Thyroid gland (tissue), 4 donors: ENCODE measurements at regions not wholly inside any gene's neighbourhood (a gene's known extent, or its start where the extent isn't known, plus 50 kb on each side); places are given as distances from the start of the nearest gene placed in this dataset.

Experiments
- DNase-seq, 2 donors: peaks; one replicate each; pipeline ENCODE4 v3.0.0-alpha.2; 2019
- H3K27ac ChIP-seq, 3 donors: fragments of 200-600 bp; sonication (generic); 1 replicate in 2 of 3; 2 replicates in 1 of 3; pipeline ENCODE4 v1.5.1; 2016 to 2019; ENCODE audit warnings: mild to moderate bottlenecking in 1 of 3, moderate library complexity in 1 of 3
- H3K27me3 ChIP-seq: fragments of 200-600 bp; sonication (generic); one replicate; pipeline ENCODE4 v1.5.1; 2019
- H3K36me3 ChIP-seq, 2 donors: fragments of 200-600 bp; sonication (generic); one replicate each; pipeline ENCODE4 v1.5.1; 2016 to 2019
- H3K4me1 ChIP-seq, 2 donors: fragments of 200-600 bp; sonication (generic); one replicate each; pipeline ENCODE4 v1.5.1; 2017 to 2019
- H3K4me3 ChIP-seq, 3 donors: fragments of 200-600 bp; sonication (generic); replicated peaks in 1 of 3; 1 replicate in 2 of 3; 2 replicates in 1 of 3; pipeline ENCODE4 v1.5.1; 2016; ENCODE audit warnings: mild to moderate bottlenecking in 1 of 3
- H3K9me3 ChIP-seq: fragments of 200-600 bp; sonication (generic); one replicate; pipeline ENCODE4 v1.5.1; 2017
- CTCF ChIP-seq, 6 experiments: fragments of 200-600 bp in 3 of 6; fragments of 450-650 bp in 3 of 6; sonication (generic) in 3 of 6; IDR thresholded peaks; one replicate each; pipeline ENCODE4 v1.5.1; 2016 to 2019; ENCODE audit warnings: antibody characterized with exemption in 6 of 6, mild to moderate bottlenecking in 2 of 6, inconsistent platforms in 1 of 6, moderate library complexity in 1 of 6
- POLR2A ChIP-seq, 2 donors: fragments of 450-650 bp; IDR thresholded peaks; one replicate each; pipeline ENCODE4 v1.6.1; 2017; ENCODE audit warnings: antibody characterized with exemption in 2 of 2, mild to moderate bottlenecking in 2 of 2, moderate library complexity in 1 of 2
- WGBS, 2 donors: methylation state at CpG; one replicate each; pipeline ENCODE4 v1.1.5; 2017; 5-methylcytosine and 5-hydroxymethylcytosine counted together
- intact Hi-C: fragments of 100-400 bp; cut with DNase I; formaldehyde crosslinking; loops from one replicate; pipeline ENCODE4 v1.15.1; 2023

GRCh38 chr22:49468487-49469198 lies 359.0 kb downstream of the BRD1 start:
- Histone ChIP-seq H3K4me3 (no peak overlapping the region), H3K4me1 (peaks cover 0 to 19% of the 10 kb centered on the region in 2 donors), H3K27ac (no peak overlapping the region), H3K27me3 (no peaks in the 10 kb centered on the region), H3K9me3 (no peaks in the 10 kb centered on the region), H3K36me3 (no peaks in the 10 kb centered on the region)
- no peak for DNase-seq
- no peak for TF ChIP-seq CTCF (IDR thresholded peaks at IDR 0.05)
- no peak for TF ChIP-seq POLR2A (IDR thresholded peaks at IDR 0.05)
- intact Hi-C loops, result no loop called here
- WGBS, 2 donors, result 74 to 80% methylated on average over 11 of the region's 11 CpGs

DNA sequence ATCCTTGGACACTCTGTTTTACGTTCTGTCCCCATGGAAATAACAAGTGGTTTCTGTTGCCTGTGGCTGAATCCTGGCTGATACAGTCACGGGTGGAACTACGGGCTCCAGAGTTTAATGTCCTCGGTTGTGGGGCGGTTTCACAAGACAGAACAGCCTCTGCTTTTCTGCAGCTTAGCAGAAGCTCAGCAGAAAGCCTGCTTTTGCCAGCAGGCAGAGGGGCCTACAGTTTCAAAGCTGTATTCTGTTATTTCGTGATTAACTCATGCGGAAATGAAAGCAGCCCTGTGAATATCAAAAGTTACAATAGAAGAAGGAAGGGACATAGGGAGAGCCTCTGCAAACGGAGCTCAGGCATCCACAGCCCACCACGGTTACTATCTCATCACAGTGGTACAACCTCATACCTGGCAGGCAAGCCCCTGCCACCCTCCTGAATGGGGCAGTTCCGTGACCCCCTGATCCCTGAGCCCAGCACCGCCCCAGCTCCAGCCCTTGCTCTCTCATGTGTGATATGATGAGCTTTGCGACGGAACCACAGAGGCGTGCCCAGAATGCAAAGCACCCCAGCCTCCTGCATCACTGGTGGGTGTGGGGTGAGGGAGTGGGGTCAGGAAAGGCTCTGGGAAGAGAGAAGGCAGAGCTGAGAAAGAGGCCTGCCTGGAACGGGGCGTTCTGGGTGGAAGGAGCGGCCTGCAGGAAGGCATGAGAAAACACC lies 360.6 kb downstream of the BRD1 start:
- H3K27ac ChIP-seq, result peak overlapping the region in 1 of 3 donors; percentile 3
- WGBS, 2 donors, result 36 to 38% methylated on average over 17 of the region's 17 CpGs
- H3K4me1 ChIP-seq, result peaks cover 0 to 19% of the 10 kb centered on the region in 2 donors
- H3K36me3 ChIP-seq, result no peaks in the 10 kb centered on the region
- peak in 1 of 2 donors; percentile 14 for DNase-seq
- H3K27me3 ChIP-seq, result no peaks in the 10 kb centered on the region
- H3K4me3 ChIP-seq, result no peak overlapping the region
- TF ChIP-seq CTCF (IDR thresholded peaks at IDR 0.05) (no peak), POLR2A (IDR thresholded peaks at IDR 0.05) (no peak)
- H3K9me3 ChIP-seq, result no peaks in the 10 kb centered on the region
- intact Hi-C loops, result no loop called here

- Histone ChIP-seq H3K36me3 (no peaks in the 10 kb centered on the region), H3K27ac (no peak overlapping the region), H3K4me3 (no peak overlapping the region), H3K9me3 (no peaks in the 10 kb centered on the region), H3K27me3 (no peaks in the 10 kb centered on the region), H3K4me1 (peaks cover 0 to 13% of the 10 kb centered on the region in 2 donors)
- DNase-seq, result peak; percentile 9 to 26
- no peak for TF ChIP-seq POLR2A (IDR thresholded peaks at IDR 0.05)
- TF ChIP-seq CTCF (IDR thresholded peaks at IDR 0.05), result no peak
- WGBS, 2 donors, result 36 to 41% methylated on average over 6 of the region's 6 CpGs
- intact Hi-C loops, result no loop called here
Measured at GRCh38 chr22:49464037-49464436, 363.6 kb downstream of the BRD1 start.

DNA sequence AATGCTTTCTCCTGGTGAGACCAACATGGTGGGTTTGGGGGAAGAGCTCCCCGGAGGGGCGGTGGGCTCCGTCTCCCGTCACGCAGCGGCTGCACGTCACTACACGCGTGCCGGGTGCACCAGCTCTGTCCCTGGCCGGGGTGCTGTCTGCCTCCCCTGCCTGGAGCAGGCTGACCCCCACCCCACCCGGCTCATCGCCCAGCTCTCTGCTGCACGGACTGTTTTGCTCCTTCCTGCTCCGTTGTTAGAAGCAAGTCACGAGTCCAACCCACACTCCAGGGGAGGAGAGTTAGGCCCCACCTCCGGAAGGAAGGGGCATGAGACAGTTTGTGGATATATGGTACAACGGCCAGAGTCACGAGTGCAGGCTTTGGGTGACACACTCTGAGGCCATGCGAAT lies 364.9 kb downstream of the BRD1 start:
- intact Hi-C loops, result no loop called here
- H3K27me3 ChIP-seq, result no peaks in the 10 kb centered on the region
- WGBS, 2 donors, result 77 to 79% methylated on average over 20 of the region's 20 CpGs
- TF ChIP-seq POLR2A (IDR thresholded peaks at IDR 0.05), result no peak
- no peak for TF ChIP-seq CTCF (IDR thresholded peaks at IDR 0.05)
- H3K36me3 ChIP-seq, result no peaks in the 10 kb centered on the region
- peaks cover 0 to 13% of the 10 kb centered on the region in 2 donors for H3K4me1 ChIP-seq
- H3K9me3 ChIP-seq, result no peaks in the 10 kb centered on the region
- H3K27ac ChIP-seq, result no peak overlapping the region
- no peak for DNase-seq
- H3K4me3 ChIP-seq, result no peak overlapping the region

GRCh38 chr22:49462291-49462690 lies 365.4 kb downstream of the BRD1 start:
- intact Hi-C loops, result no loop called here
- 85 to 88% methylated on average over 13 of the region's 13 CpGs for WGBS, 2 donors
- Histone ChIP-seq H3K4me3 (no peak overlapping the region), H3K9me3 (no peaks in the 10 kb centered on the region), H3K36me3 (no peaks in the 10 kb centered on the region), H3K27me3 (no peaks in the 10 kb centered on the region), H3K27ac (no peak overlapping the region), H3K4me1 (peaks cover 0 to 10% of the 10 kb centered on the region in 2 donors)
- DNase-seq, result no peak
- TF ChIP-seq POLR2A (IDR thresholded peaks at IDR 0.05) (no peak), CTCF (IDR thresholded peaks at IDR 0.05) (no peak)
